HepG2 (cell line): ENCODE measurements at regions not wholly inside any gene's neighbourhood (a gene's known extent, or its start where the extent isn't known, plus 50 kb on each side); places are given as distances from the start of the nearest gene placed in this dataset.

Experiments used
- ATAC-seq: fragments of 200-7000 bp; cut with Tn5 transposase; 3 replicates; pipeline ENCODE4 v1.9.1; 2020; ENCODE audit warnings: mild to moderate bottlenecking, moderate library complexity
- BruUV-seq: library from RNA; stranded (reverse); fragments of 400-500 nt; replicated peaks from 2 replicates; lab custom pipeline; 2021; lab: Mats Ljungman, UMichigan
- CTCF ChIA-PET: fragments of 300-600 bp; formaldehyde crosslinking; extraction: SDS; loops from one replicate; lab custom pipeline; 2021; ENCODE audit warnings: low total read pairs, inconsistent platforms, low intra/inter-chr PET ratio; lab: Yijun Ruan, JAX
- POLR2A ChIA-PET: fragments of 350-600 bp; sonication (Branson Sonifier 250); formaldehyde crosslinking; loops from one replicate; lab custom pipeline; 2020; ENCODE audit warnings: antibody characterized with exemption, inconsistent platforms; lab: Yijun Ruan, JAX
- DNase-seq: peaks from one replicate; pipeline ENCODE4 v3.0.0-alpha.2; 2015; ENCODE audit warnings: low spot score
- FAIRE-seq: peaks from 3 replicates; lab custom pipeline; 2011; peaks lifted over from hg19 to GRCh38; lab: Jason Lieb, UNC
- H2AFZ ChIP-seq: one replicate; pipeline ENCODE4 v1.6.1; 2011; ENCODE audit warnings: low read length, inconsistent platforms
- H3K27ac ChIP-seq: fragments of 300-600 bp; 3 replicates; pipeline ENCODE4 v1.8.0; 2011; ENCODE audit warnings: mixed run types, mild to moderate bottlenecking, mixed read lengths, low read length, inconsistent platforms; ENCODE audit not compliant: insufficient read depth; ENCODE audit errors: extremely low read length
- H3K27me3 ChIP-seq, 2 experiments: fragments of 200-600 bp in 1 of 2; 2 replicates in 1 of 2; 3 replicates in 1 of 2; pipeline versions ENCODE4 v1.6.0 to v1.8.0; 2011; ENCODE audit warnings: low read length in 2 of 2, mild to moderate bottlenecking in 2 of 2, moderate library complexity in 2 of 2, inconsistent platforms in 1 of 2; ENCODE audit not compliant: insufficient read depth in 2 of 2, control insufficient read depth in 1 of 2
- H3K36me3 ChIP-seq, 2 experiments: fragments of 200-600 bp in 1 of 2; replicated peaks in 1 of 2; 2 replicates in 1 of 2; 3 replicates in 1 of 2; pipeline versions ENCODE4 v1.5.1 to v1.8.0; 2011; ENCODE audit warnings: low read length in 2 of 2, inconsistent platforms in 1 of 2; ENCODE audit not compliant: insufficient read depth in 2 of 2, control insufficient read depth in 1 of 2
- H3K4me1 ChIP-seq: 2 replicates; pipeline ENCODE4 v1.5.1; 2012; ENCODE audit warnings: low read length, inconsistent platforms; ENCODE audit not compliant: insufficient read depth
- H3K4me2 ChIP-seq: 2 replicates; pipeline ENCODE4 v1.6.0; 2011; ENCODE audit warnings: low read depth, low read length, inconsistent platforms
- H3K4me3 ChIP-seq, 3 experiments: fragments of 200-600 bp in 1 of 3; sonication (generic), shearing (Covaris generic) in 1 of 3; replicated peaks in 1 of 3; 2 replicates each; pipeline ENCODE4 v1.5.1; 2011 to 2016; ENCODE audit warnings: low read length in 3 of 3, inconsistent platforms in 2 of 3, low read depth in 2 of 3, mild to moderate bottlenecking in 2 of 3, control low read depth in 1 of 3, mixed read lengths in 1 of 3; ENCODE audit not compliant: insufficient read depth in 1 of 3
- H3K79me2 ChIP-seq: one replicate; pipeline ENCODE4 v1.6.1; 2011; ENCODE audit warnings: low read length, inconsistent platforms; ENCODE audit not compliant: insufficient read depth
- H3K9ac ChIP-seq: 2 replicates; pipeline ENCODE4 v1.6.0; 2011; ENCODE audit warnings: mild to moderate bottlenecking, low read depth, low read length, inconsistent platforms; ENCODE audit not compliant: insufficient read depth
- H3K9me3 ChIP-seq: 2 replicates; pipeline ENCODE4 v1.5.1; 2012; ENCODE audit warnings: mild to moderate bottlenecking, low read length
- H4K20me1 ChIP-seq: 2 replicates; pipeline ENCODE4 v1.6.0; 2011; ENCODE audit warnings: inconsistent platforms, mild to moderate bottlenecking, low read length, moderate library complexity; ENCODE audit not compliant: insufficient read depth
- ATRX ChIP-seq: sonication (generic); formaldehyde crosslinking; IDR thresholded peaks from 2 replicates; pipeline ENCODE4 v1.4.0; 2020; ENCODE audit warnings: missing genetic modification reagents, borderline replicate concordance
- BRCA1 ChIP-seq: sonication (generic); formaldehyde crosslinking; IDR thresholded peaks from 2 replicates; pipeline ENCODE4 v1.4.0; 2020; ENCODE audit warnings: missing genetic modification reagents
- FOXM1 ChIP-seq: sonication (generic); formaldehyde crosslinking; IDR thresholded peaks from 2 replicates; pipeline ENCODE4 v1.5.0; 2020; ENCODE audit warnings: missing genetic modification reagents
- HNF4G ChIP-seq, 2 experiments: sonication (generic) in 1 of 2; formaldehyde crosslinking in 1 of 2; IDR thresholded peaks; 2 replicates each; pipeline versions ENCODE4 v1.4.0 to v1.6.1; 2011 to 2020; ENCODE audit warnings: borderline replicate concordance in 2 of 2, low read depth in 2 of 2, mild to moderate bottlenecking in 2 of 2, low read length in 1 of 2, missing genetic modification reagents in 1 of 2, moderate library complexity in 1 of 2
- JUND ChIP-seq: sonication (generic); formaldehyde crosslinking; IDR thresholded peaks from 2 replicates; pipeline ENCODE4 v1.8.0; 2022; ENCODE audit warnings: mild to moderate bottlenecking, missing genetic modification reagents
- MED1 ChIP-seq: sonication (generic); formaldehyde crosslinking; IDR thresholded peaks from 2 replicates; pipeline ENCODE4 v1.4.0; 2020; ENCODE audit warnings: missing genetic modification reagents
- MIER3 ChIP-seq: IDR thresholded peaks from 2 replicates; pipeline ENCODE4 v1.6.1; 2016; ENCODE audit warnings: missing compliant biosample characterization, borderline replicate concordance
- MYC ChIP-seq: sonication (generic); formaldehyde crosslinking; IDR thresholded peaks from 2 replicates; pipeline ENCODE4 v1.9.0; 2021; ENCODE audit warnings: missing genetic modification reagents, borderline replicate concordance
- NAIF1 ChIP-seq: sonication (generic); formaldehyde crosslinking; IDR thresholded peaks from 2 replicates; pipeline ENCODE4 v1.5.0; 2020; ENCODE audit warnings: mild to moderate bottlenecking, missing genetic modification reagents, borderline replicate concordance
- NCOA5 ChIP-seq: sonication (generic); formaldehyde crosslinking; IDR thresholded peaks from 2 replicates; pipeline ENCODE4 v1.4.0; 2020; ENCODE audit warnings: missing genetic modification reagents
- NPAS2 ChIP-seq: sonication (generic); formaldehyde crosslinking; IDR thresholded peaks from 2 replicates; pipeline ENCODE4 v1.8.0; 2022; ENCODE audit warnings: mild to moderate bottlenecking, missing genetic modification reagents, borderline replicate concordance
- SAP130 ChIP-seq: IDR thresholded peaks from 2 replicates; pipeline ENCODE4 v1.6.1; 2016; ENCODE audit warnings: low read depth
- SMARCE1 ChIP-seq: fragments of 450-650 bp; IDR thresholded peaks from 2 replicates; pipeline ENCODE4 v1.6.1; 2017; ENCODE audit warnings: borderline replicate concordance
- SRF ChIP-seq: IDR thresholded peaks from 2 replicates; pipeline ENCODE4 v1.6.1; 2011; ENCODE audit warnings: mild to moderate bottlenecking, low read depth, low read length, moderate library complexity
- ZMAT3 ChIP-seq: sonication (generic); formaldehyde crosslinking; conservative IDR thresholded peaks from 2 replicates; pipeline ENCODE4 v1.7.0; 2021; ENCODE audit warnings: missing genetic modification reagents
- ZNF232 ChIP-seq: sonication (generic); formaldehyde crosslinking; IDR thresholded peaks from 2 replicates; pipeline ENCODE4 v1.4.0; 2020; ENCODE audit warnings: missing genetic modification reagents, borderline replicate concordance
- ZNF24 ChIP-seq: fragments of 450-650 bp; IDR thresholded peaks from 2 replicates; pipeline ENCODE4 v1.6.1; 2017; ENCODE audit warnings: antibody characterized with exemption, mild to moderate bottlenecking
- ZNF546 ChIP-seq: sonication (generic); formaldehyde crosslinking; conservative IDR thresholded peaks from 2 replicates; pipeline ENCODE4 v1.8.1; 2023; ENCODE audit warnings: mild to moderate bottlenecking, missing genetic modification reagents
- ZNF562 ChIP-seq: sonication (generic); formaldehyde crosslinking; IDR thresholded peaks from 2 replicates; pipeline ENCODE4 v1.8.0; 2022; ENCODE audit warnings: missing genetic modification reagents, borderline replicate concordance
- ZNF605 ChIP-seq: sonication (generic); formaldehyde crosslinking; IDR thresholded peaks from 2 replicates; pipeline ENCODE4 v1.8.0; 2022; ENCODE audit warnings: mild to moderate bottlenecking, missing genetic modification reagents
- ZNF75D ChIP-seq: sonication (generic); formaldehyde crosslinking; IDR thresholded peaks from 2 replicates; pipeline ENCODE4 v1.8.1; 2023; ENCODE audit warnings: missing genetic modification reagents, mild to moderate bottlenecking, borderline replicate concordance
- WGBS: methylation state at CpG from one replicate; pipeline ENCODE4 v1.1.6; 2017; ENCODE audit warnings: low lambda C conversion rate; 5-methylcytosine and 5-hydroxymethylcytosine counted together
- in situ Hi-C: cut with HindIII; loops from 2 replicates; pipeline ENCODE4 v1.10.0; 2017; ENCODE audit warnings: low pct_unique_long_range_greater_than_20kb; ENCODE audit not compliant: extremely low pct_ligation_motif_present
- intact Hi-C: fragments of 100-400 bp; cut with micrococcal nuclease; formaldehyde crosslinking; loops from one replicate; pipeline ENCODE4 v1.10.0; 2022; ENCODE audit not compliant: unreplicated experiment
- TF ChIP-seq, protein P1 (sequence below): sonication (generic); formaldehyde crosslinking; IDR thresholded peaks from 2 replicates; pipeline ENCODE4 v1.8.1; 2023; ENCODE audit warnings: mild to moderate bottlenecking, inconsistent platforms, moderate library complexity, missing genetic modification reagents, borderline replicate concordance
- TF ChIP-seq, protein P2 (sequence below): fragments of 450-650 bp; IDR thresholded peaks from 2 replicates; pipeline ENCODE4 v1.6.1; 2016

DNA sequence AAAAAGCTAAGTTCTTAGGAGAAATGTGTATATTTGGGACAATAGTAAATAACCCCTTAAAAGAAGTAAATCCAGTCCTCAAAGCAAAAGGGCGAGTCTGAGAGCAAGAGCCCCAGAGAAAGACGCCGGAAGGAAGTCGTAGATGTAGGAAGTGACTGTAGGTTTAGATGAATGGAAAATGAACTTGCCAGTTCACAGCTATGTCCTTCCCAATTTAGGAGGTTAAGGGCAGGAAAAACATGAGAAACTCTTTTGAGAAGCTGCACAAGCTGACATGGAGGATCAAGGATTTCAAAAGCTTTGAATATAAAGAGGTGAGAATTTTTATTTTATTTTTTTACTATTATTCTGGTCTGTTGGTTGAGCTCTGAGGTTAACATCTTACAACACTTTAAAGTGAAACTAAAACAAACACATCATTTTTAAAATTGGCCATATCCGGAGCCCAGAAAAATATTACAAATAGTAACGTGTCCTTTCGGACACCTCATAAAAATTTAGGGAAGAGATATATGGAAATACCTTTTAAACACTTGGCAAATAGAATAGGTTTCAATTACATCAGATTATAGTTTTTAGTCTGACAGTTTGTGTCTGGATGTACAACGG lies 1178.6 kb downstream of the MRPL39 start (continued):
- TF ChIP-seq, protein P1, sequence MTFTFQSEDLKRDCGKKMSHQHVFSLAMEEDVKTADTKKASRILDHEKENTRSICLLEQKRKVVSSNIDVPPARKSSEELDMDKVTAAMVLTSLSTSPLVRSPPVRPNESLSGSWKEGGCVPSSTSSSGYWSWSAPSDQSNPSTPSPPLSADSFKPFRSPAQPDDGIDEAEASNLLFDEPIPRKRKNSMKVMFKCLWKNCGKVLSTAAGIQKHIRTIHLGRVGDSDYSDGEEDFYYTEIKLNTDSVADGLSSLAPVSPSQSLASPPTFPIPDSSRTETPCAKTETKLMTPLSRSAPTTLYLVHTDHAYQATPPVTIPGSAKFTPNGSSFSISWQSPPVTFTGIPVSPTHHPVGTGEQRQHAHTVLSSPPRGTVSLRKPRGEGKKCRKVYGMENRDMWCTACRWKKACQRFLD (CRISPR knock-in tag), result no peak
- TF ChIP-seq MYC (CRISPR knock-in tag) (no peak), NPAS2 (CRISPR knock-in tag) (no peak), JUND (no peak), ZNF232 (CRISPR knock-in tag) (no peak), NAIF1 (CRISPR knock-in tag) (no peak), SAP130 (CRISPR knock-in tag) (no peak), SMARCE1 (no peak), BRCA1 (CRISPR knock-in tag) (no peak)

DNA sequence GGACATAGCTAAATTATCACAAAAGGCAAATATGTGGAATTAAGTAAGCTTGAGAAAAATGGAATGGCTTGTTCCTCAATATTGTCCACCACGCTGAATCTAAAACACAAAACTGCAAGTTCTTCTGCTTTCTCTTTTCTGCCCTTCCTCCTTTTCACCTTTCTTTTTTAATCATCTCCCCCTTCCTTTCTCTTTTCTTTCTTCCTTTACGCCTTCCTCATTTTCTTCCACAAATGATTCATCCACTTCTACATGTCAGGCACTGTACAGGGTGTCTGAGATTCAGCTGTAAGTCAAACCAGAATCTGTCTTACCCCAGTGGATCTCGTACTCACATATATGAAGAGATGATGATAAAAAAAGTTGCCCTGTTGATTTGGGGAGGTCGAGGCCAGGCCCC lies 1182.5 kb downstream of the MRPL39 start:
- Histone ChIP-seq H3K36me3 (no peaks in the 10 kb centered on the region), H2AFZ (no peak overlapping the region), H3K4me3 (no peak overlapping the region), H3K9ac (no peak overlapping the region), H3K27ac (no peak overlapping the region), H3K4me2 (no peak overlapping the region), H3K4me1 (no peaks in the 10 kb centered on the region), H3K9me3 (peaks cover 89% of the 10 kb centered on the region), H3K27me3 (no peaks in the 10 kb centered on the region), H4K20me1 (no peaks in the 10 kb centered on the region), H3K79me2 (no peaks in the 10 kb centered on the region)
- intact Hi-C loops, result no loop called here
- FAIRE-seq, result no peak
- CTCF ChIA-PET, result no interaction called here
- in situ Hi-C loops, result no loop called here
- no peak for DNase-seq
- BruUV-seq, result no TSS peak
- 3% methylated on average over 4 of the region's 4 CpGs for WGBS
- POLR2A ChIA-PET, result no interaction called here
- no peak for ATAC-seq
- TF ChIP-seq ZNF605, result no peak
- TF ChIP-seq ZNF24, result no peak
- no peak for TF ChIP-seq ZNF546 (CRISPR knock-in tag)
- TF ChIP-seq MED1, result no peak
- TF ChIP-seq, protein P2, sequence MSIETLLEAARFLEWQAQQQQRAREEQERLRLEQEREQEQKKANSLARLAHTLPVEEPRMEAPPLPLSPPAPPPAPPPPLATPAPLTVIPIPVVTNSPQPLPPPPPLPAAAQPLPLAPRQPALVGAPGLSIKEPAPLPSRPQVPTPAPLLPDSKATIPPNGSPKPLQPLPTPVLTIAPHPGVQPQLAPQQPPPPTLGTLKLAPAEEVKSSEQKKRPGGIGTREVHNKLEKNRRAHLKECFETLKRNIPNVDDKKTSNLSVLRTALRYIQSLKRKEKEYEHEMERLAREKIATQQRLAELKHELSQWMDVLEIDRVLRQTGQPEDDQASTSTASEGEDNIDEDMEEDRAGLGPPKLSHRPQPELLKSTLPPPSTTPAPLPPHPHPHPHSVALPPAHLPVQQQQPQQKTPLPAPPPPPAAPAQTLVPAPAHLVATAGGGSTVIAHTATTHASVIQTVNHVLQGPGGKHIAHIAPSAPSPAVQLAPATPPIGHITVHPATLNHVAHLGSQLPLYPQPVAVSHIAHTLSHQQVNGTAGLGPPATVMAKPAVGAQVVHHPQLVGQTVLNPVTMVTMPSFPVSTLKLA, result no peak
- TF ChIP-seq SRF, result no peak
- TF ChIP-seq MIER3 (CRISPR knock-in tag), result no peak
- TF ChIP-seq HNF4G (IDR thresholded peaks at IDR 0.05; ENCODE audit: borderline replicate concordance, low read depth, low read length), result no peak
- TF ChIP-seq HNF4G (CRISPR knock-in tag; IDR thresholded peaks at IDR 0.05; ENCODE audit: borderline replicate concordance, low read depth), result no peak
- no peak for TF ChIP-seq NCOA5 (CRISPR knock-in tag)
- no peak for TF ChIP-seq FOXM1
- TF ChIP-seq ZMAT3 (CRISPR knock-in tag), result no peak
- TF ChIP-seq ZNF75D (CRISPR knock-in tag), result no peak
- TF ChIP-seq ZNF562 (CRISPR knock-in tag), result no peak
- TF ChIP-seq ATRX (CRISPR knock-in tag), result no peak
